ENCODE measurements at regions not wholly inside any gene's neighbourhood (a gene's known extent, or its start where the extent isn't known, plus 50 kb on each side); places are given as distances from the start of the nearest gene placed in this dataset.

DNA sequence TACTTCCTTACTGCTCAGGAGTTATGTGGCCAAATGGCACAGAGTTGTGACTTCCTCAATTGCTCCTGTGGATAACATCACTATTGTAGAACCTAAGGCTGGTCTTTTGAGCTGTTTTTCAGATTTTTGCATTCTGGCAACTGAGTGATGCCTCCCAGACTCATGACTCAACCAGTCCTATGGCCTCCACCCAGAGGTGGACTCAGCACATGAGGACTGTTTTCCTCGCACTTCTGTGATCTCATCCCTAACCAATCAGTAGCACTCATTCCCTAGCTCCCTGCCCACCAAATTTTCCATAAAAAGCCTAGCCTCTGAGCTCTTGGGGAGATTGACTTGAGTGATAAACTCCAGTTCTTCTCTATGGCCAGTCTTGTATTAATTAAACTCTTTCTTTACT lies 407.9 kb upstream of the TNP1 start:
- TF ChIP-seq, protein P1, sequence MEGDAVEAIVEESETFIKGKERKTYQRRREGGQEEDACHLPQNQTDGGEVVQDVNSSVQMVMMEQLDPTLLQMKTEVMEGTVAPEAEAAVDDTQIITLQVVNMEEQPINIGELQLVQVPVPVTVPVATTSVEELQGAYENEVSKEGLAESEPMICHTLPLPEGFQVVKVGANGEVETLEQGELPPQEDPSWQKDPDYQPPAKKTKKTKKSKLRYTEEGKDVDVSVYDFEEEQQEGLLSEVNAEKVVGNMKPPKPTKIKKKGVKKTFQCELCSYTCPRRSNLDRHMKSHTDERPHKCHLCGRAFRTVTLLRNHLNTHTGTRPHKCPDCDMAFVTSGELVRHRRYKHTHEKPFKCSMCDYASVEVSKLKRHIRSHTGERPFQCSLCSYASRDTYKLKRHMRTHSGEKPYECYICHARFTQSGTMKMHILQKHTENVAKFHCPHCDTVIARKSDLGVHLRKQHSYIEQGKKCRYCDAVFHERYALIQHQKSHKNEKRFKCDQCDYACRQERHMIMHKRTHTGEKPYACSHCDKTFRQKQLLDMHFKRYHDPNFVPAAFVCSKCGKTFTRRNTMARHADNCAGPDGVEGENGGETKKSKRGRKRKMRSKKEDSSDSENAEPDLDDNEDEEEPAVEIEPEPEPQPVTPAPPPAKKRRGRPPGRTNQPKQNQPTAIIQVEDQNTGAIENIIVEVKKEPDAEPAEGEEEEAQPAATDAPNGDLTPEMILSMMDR (conservative IDR thresholded peaks at IDR 0.05) = no peak
- no peak for TF ChIP-seq EZH2 (IDR thresholded peaks at IDR 0.05; ENCODE audit: low read depth)

Measured in PC-9 (cell line).